ENCODE measurements at regions not wholly inside any gene's neighbourhood (a gene's known extent, or its start where the extent isn't known, plus 50 kb on each side); places are given as distances from the start of the nearest gene placed in this dataset.

- intact Hi-C loops (cut with micrococcal nuclease) (no loop called here), dilution Hi-C loops (cut with MboI; ENCODE audit: extremely low pct_ligation_motif_present, low sequenced_read_pairs) (no loop called here)
- Histone ChIP-seq H2AFZ (ENCODE audit: low read depth, low read length) (no peak overlapping the region), H3K9me1 (replicated peaks; ENCODE audit: control insufficient read depth, extremely low read depth, insufficient read depth, low read length) (no peaks in the 10 kb centered on the region), H3K4me2 (ENCODE audit: insufficient read depth, low read length) (no peak overlapping the region), H3K36me3 (ENCODE audit: control insufficient read depth in 2 of 2, extremely low read depth in 1 of 2, insufficient read depth in 2 of 2, low read length in 2 of 2) (no peaks in the 10 kb centered on the region), H3K4me3 (replicated peaks in 1 of 3; ENCODE audit: insufficient read depth in 1 of 3, low read depth in 1 of 3, low read length in 3 of 3) (no peak overlapping the region), H3K9me3 (replicated peaks; ENCODE audit: control insufficient read depth, insufficient read depth, low read length) (no peaks in the 10 kb centered on the region), H3K27me3 (ENCODE audit: control insufficient read depth in 2 of 2, insufficient read depth in 2 of 2, low read length in 2 of 2) (no peaks in the 10 kb centered on the region), H3K27ac (ENCODE audit: insufficient read depth, low read depth, low read length) (no peak overlapping the region), H3K79me2 (ENCODE audit: control insufficient read depth, insufficient read depth, low read length) (no peaks in the 10 kb centered on the region), H3K9ac (replicated peaks; ENCODE audit: extremely low read depth, insufficient read depth, low read length) (no peak overlapping the region), H4K20me1 (replicated peaks; ENCODE audit: control insufficient read depth, extremely low read depth, insufficient read depth, low read length) (no peaks in the 10 kb centered on the region), H3K4me1 (ENCODE audit: control insufficient read depth, extremely low read depth, insufficient read depth, low read length) (peaks cover 2% of the 10 kb centered on the region)
- CTCF ChIA-PET, result interaction anchor here (0.8 kb wide), 1 partner anchor 212 kb away, joined by 3 read pairs; no protein-coding TSS in a partner anchor
- FAIRE-seq, result no peak
- TF ChIP-seq, protein P1, sequence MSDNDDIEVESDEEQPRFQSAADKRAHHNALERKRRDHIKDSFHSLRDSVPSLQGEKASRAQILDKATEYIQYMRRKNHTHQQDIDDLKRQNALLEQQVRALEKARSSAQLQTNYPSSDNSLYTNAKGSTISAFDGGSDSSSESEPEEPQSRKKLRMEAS (IDR thresholded peaks at IDR 0.05; ENCODE audit: insufficient read depth, insufficient read length), result no peak
- no peak for TF ChIP-seq EZH2 (IDR thresholded peaks at IDR 0.05; ENCODE audit: borderline replicate concordance, low read depth, low read length, severe bottlenecking)
- no peak for TF ChIP-seq JUN (IDR thresholded peaks at IDR 0.05; ENCODE audit: borderline replicate concordance, insufficient read depth, insufficient read length, low read depth)
- no peak for TF ChIP-seq FOS (IDR thresholded peaks at IDR 0.05; ENCODE audit: borderline replicate concordance, insufficient read depth, low read length)
- no peak for TF ChIP-seq GATA2 (IDR thresholded peaks at IDR 0.05; ENCODE audit: insufficient read depth, insufficient read length, low read depth, low read length)
- no peak for TF ChIP-seq POLR2AphosphoS5 (IDR thresholded peaks at IDR 0.05; ENCODE audit: insufficient read depth, low read depth, low read length)
- TF ChIP-seq CTCF (IDR thresholded peaks at IDR 0.05; ENCODE audit: extremely low read depth in 1 of 2, insufficient read depth in 1 of 2, low read depth in 1 of 2, low read length in 2 of 2), result no peak
- no peak for TF ChIP-seq MYC (IDR thresholded peaks at IDR 0.05; ENCODE audit: low read depth, low read length)
- TF ChIP-seq POLR2A (IDR thresholded peaks at IDR 0.05; ENCODE audit: low read depth, low read length), result no peak
- BruUV-seq (replicated peaks), result no TSS peak
- POLR2A ChIA-PET, result no interaction called here
- no peak for DNase-seq (ENCODE audit: low read depth, low spot score)
Observed at GRCh38 chr4:125181804-125182203, 133.0 kb upstream of the FAT4 start.
